GM12878 (cell line): ENCODE measurements at regions not wholly inside any gene's neighbourhood (a gene's known extent, or its start where the extent isn't known, plus 50 kb on each side); places are given as distances from the start of the nearest gene placed in this dataset.

ENCODE experiments used
- ATAC-seq: fragments of 200-7000 bp; cut with Tn5 transposase; 3 replicates; pipeline ENCODE4 v1.9.1; 2020; ENCODE audit warnings: mild to moderate bottlenecking, moderate library complexity
- BruUV-seq: library from RNA; stranded (reverse); fragments of 400-500 nt; replicated peaks from 2 replicates; lab custom pipeline; 2021; lab: Mats Ljungman, UMichigan
- CTCF ChIA-PET: fragments of 300-600 bp; sonication (Branson Sonifier 250); formaldehyde crosslinking; extraction: SDS; loops from one replicate; lab custom pipeline; 2021; ENCODE audit warnings: inconsistent platforms; lab: Yijun Ruan, JAX
- POLR2A ChIA-PET: fragments of 350-600 bp; formaldehyde crosslinking; extraction: SDS; loops from one replicate; lab custom pipeline; 2021; ENCODE audit warnings: inconsistent platforms; lab: Charles Lee
- RAD21 ChIA-PET: fragments of 300-600 bp; sonication (Branson Sonifier 250); formaldehyde crosslinking; loops from one replicate; lab custom pipeline; 2023; ENCODE audit warnings: antibody characterized with exemption; ENCODE audit not compliant: unreplicated experiment; lab: Charles Lee
- SMC1A ChIA-PET: fragments of 300-600 bp; sonication (Branson Sonifier 250); formaldehyde crosslinking; loops from one replicate; lab custom pipeline; 2023; ENCODE audit not compliant: unreplicated experiment, uncharacterized antibody; lab: Charles Lee
- DNase-seq: peaks from one replicate; pipeline ENCODE4 v3.0.0-alpha.2; 2011; ENCODE audit warnings: low read depth, low spot score
- FAIRE-seq: peaks from 3 replicates; lab custom pipeline; 2011; peaks lifted over from hg19 to GRCh38; lab: Jason Lieb, UNC
- H2AFZ ChIP-seq: 2 replicates; pipeline ENCODE4 v1.6.0; 2011; ENCODE audit warnings: low read depth, low read length, control low read depth; ENCODE audit not compliant: control insufficient read depth
- H3K27ac ChIP-seq: 2 replicates; pipeline ENCODE4 v1.5.1; 2011; ENCODE audit warnings: control low read depth; ENCODE audit not compliant: control insufficient read depth, insufficient read depth
- H3K27me3 ChIP-seq, 2 experiments: replicated peaks in 1 of 2; 2 replicates each; pipeline versions ENCODE4 v1.6.0 to v1.6.1; 2011; ENCODE audit warnings: low read length in 1 of 2; ENCODE audit not compliant: control insufficient read depth in 2 of 2, insufficient read depth in 2 of 2
- H3K36me3 ChIP-seq, 2 experiments: 2 replicates each; pipeline ENCODE4 v1.5.1; 2011; ENCODE audit warnings: low read length in 1 of 2; ENCODE audit not compliant: control insufficient read depth in 2 of 2, insufficient read depth in 2 of 2
- H3K4me1 ChIP-seq: 2 replicates; pipeline ENCODE4 v1.6.1; 2011; ENCODE audit warnings: mild to moderate bottlenecking, low read length, moderate library complexity, mixed read lengths; ENCODE audit not compliant: control insufficient read depth, insufficient read depth
- H3K4me2 ChIP-seq: 2 replicates; pipeline ENCODE4 v1.6.0; 2011; ENCODE audit warnings: control low read depth; ENCODE audit not compliant: control insufficient read depth, insufficient read depth
- H3K4me3 ChIP-seq: fragments of 200-600 bp; sonication (generic); 2 replicates; pipeline ENCODE4 v1.5.1; 2016
- H3K79me2 ChIP-seq: 2 replicates; pipeline ENCODE4 v1.6.0; 2011; ENCODE audit warnings: low read length; ENCODE audit not compliant: control insufficient read depth, insufficient read depth
- H3K9ac ChIP-seq: 2 replicates; pipeline ENCODE4 v1.8.0; 2011; ENCODE audit warnings: low read length, control low read depth, mixed read lengths; ENCODE audit not compliant: control insufficient read depth, insufficient read depth
- H3K9me3 ChIP-seq: replicated peaks from 3 replicates; pipeline ENCODE4 v1.5.1; 2011; ENCODE audit warnings: mild to moderate bottlenecking, low read length; ENCODE audit not compliant: control insufficient read depth, insufficient read depth
- H4K20me1 ChIP-seq: 2 replicates; pipeline ENCODE4 v1.6.0; 2011; ENCODE audit not compliant: control insufficient read depth, insufficient read depth
- DPF2 ChIP-seq: fragments of 450-650 bp; IDR thresholded peaks from 2 replicates; pipeline ENCODE4 v1.6.1; 2017; ENCODE audit warnings: mild to moderate bottlenecking
- HCFC1 ChIP-seq: fragments of 150-350 bp; IDR thresholded peaks from 2 replicates; pipeline ENCODE4 v1.6.1; 2014; ENCODE audit warnings: low read length
- HSF1 ChIP-seq: fragments of 150-350 bp; IDR thresholded peaks from 2 replicates; pipeline ENCODE4 v1.6.1; 2014; ENCODE audit warnings: mild to moderate bottlenecking, low read depth, low read length
- JUNB ChIP-seq: IDR thresholded peaks from 2 replicates; pipeline ENCODE4 v1.6.1; 2016; ENCODE audit warnings: antibody characterized with exemption, mild to moderate bottlenecking
- MYC ChIP-seq: IDR thresholded peaks from 2 replicates; pipeline ENCODE4 v1.6.1; 2011; ENCODE audit warnings: mild to moderate bottlenecking, low read length, moderate library complexity, inconsistent platforms; ENCODE audit not compliant: insufficient read depth, insufficient replicate concordance, insufficient read length, severe bottlenecking
- POLR2AphosphoS5 ChIP-seq: IDR thresholded peaks from 2 replicates; pipeline ENCODE4 v1.6.1; 2011; ENCODE audit warnings: mild to moderate bottlenecking, low read length, inconsistent platforms
- RB1 ChIP-seq: fragments of 450-650 bp; formaldehyde crosslinking; IDR thresholded peaks from 2 replicates; pipeline ENCODE4 v1.6.1; 2017; ENCODE audit warnings: mild to moderate bottlenecking, borderline replicate concordance
- ZNF207 ChIP-seq: fragments of 450-650 bp; IDR thresholded peaks from 2 replicates; pipeline ENCODE4 v1.6.1; 2014; ENCODE audit warnings: antibody characterized with exemption, mild to moderate bottlenecking, borderline replicate concordance
- WGBS: methylation state at CpG from one replicate; pipeline ENCODE4 v1.1.6; 2016; ENCODE audit warnings: low lambda C conversion rate; ENCODE audit not compliant: insufficient replicate concordance, insufficient coverage; ENCODE audit errors: missing lambda C conversion rate; 5-methylcytosine and 5-hydroxymethylcytosine counted together
- in situ Hi-C: fragments of 300-500 bp; cut with MboI; formaldehyde crosslinking; loops from 9 replicates; pipeline ENCODE4 v1.14.3; 2018; ENCODE audit warnings: mixed read lengths
- intact Hi-C: fragments of 100-400 bp; cut with micrococcal nuclease; formaldehyde crosslinking; loops from one replicate; pipeline ENCODE4 v1.14.2; 2022; ENCODE audit not compliant: unreplicated experiment
- TF ChIP-seq, protein P1 (sequence below): fragments of 450-650 bp; IDR thresholded peaks from 2 replicates; pipeline ENCODE4 v1.6.1; 2016; ENCODE audit warnings: mild to moderate bottlenecking
- TF ChIP-seq, protein P2 (sequence below): IDR thresholded peaks from 2 replicates; pipeline ENCODE4 v1.6.1; 2012; ENCODE audit warnings: improper control_type of control experiment, low read depth, low read length; ENCODE audit not compliant: insufficient replicate concordance
- TF ChIP-seq, protein P3 (sequence below): fragments of 450-650 bp; IDR thresholded peaks from 2 replicates; pipeline ENCODE4 v1.6.1; 2017; ENCODE audit warnings: antibody characterized with exemption, mild to moderate bottlenecking, moderate library complexity

- intact Hi-C loops (loop anchor here (10.0 kb wide), 2 partner anchors 230 to 460 kb away; no protein-coding TSS in a partner anchor), in situ Hi-C loops (no loop called here)
- ChIA-PET CTCF (interaction anchor here (1.0 to 3.5 kb wide), 3 partner anchors 233 to 464 kb away, joined by 3 to 10 read pairs (median 3); no protein-coding TSS in a partner anchor), SMC1A (interaction anchor here (1.1 to 2.6 kb wide), 11 partner anchors 11 to 371 kb away, joined by 3 to 11 read pairs (median 4); no protein-coding TSS in a partner anchor), POLR2A (no interaction called here), RAD21 (no interaction called here)
- no TSS peak for BruUV-seq
- ATAC-seq (no peak), DNase-seq (no peak), FAIRE-seq (no peak)
- Histone ChIP-seq H2AFZ (no peak overlapping the region), H3K27ac (no peak overlapping the region), H3K79me2 (no peaks in the 10 kb centered on the region), H4K20me1 (no peaks in the 10 kb centered on the region), H3K9ac (no peak overlapping the region), H3K4me2 (no peak overlapping the region), H3K27me3 (no peaks in the 10 kb centered on the region), H3K9me3 (no peaks in the 10 kb centered on the region), H3K4me3 (no peak overlapping the region), H3K36me3 (no peaks in the 10 kb centered on the region), H3K4me1 (no peaks in the 10 kb centered on the region)
- WGBS, result 0% methylated on average over 3 of the region's 3 CpGs
- TF ChIP-seq, protein P1, sequence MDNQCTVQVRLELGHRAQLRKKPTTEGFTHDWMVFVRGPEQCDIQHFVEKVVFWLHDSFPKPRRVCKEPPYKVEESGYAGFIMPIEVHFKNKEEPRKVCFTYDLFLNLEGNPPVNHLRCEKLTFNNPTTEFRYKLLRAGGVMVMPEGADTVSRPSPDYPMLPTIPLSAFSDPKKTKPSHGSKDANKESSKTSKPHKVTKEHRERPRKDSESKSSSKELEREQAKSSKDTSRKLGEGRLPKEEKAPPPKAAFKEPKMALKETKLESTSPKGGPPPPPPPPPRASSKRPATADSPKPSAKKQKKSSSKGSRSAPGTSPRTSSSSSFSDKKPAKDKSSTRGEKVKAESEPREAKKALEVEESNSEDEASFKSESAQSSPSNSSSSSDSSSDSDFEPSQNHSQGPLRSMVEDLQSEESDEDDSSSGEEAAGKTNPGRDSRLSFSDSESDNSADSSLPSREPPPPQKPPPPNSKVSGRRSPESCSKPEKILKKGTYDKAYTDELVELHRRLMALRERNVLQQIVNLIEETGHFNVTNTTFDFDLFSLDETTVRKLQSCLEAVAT, result no peak
- no peak for TF ChIP-seq MYC
- no peak for TF ChIP-seq JUNB
- TF ChIP-seq RB1, result no peak
- TF ChIP-seq DPF2, result no peak
- no peak for TF ChIP-seq POLR2AphosphoS5
- TF ChIP-seq HSF1, result no peak
- no peak for TF ChIP-seq HCFC1
- TF ChIP-seq ZNF207, result no peak
- TF ChIP-seq, protein P2, sequence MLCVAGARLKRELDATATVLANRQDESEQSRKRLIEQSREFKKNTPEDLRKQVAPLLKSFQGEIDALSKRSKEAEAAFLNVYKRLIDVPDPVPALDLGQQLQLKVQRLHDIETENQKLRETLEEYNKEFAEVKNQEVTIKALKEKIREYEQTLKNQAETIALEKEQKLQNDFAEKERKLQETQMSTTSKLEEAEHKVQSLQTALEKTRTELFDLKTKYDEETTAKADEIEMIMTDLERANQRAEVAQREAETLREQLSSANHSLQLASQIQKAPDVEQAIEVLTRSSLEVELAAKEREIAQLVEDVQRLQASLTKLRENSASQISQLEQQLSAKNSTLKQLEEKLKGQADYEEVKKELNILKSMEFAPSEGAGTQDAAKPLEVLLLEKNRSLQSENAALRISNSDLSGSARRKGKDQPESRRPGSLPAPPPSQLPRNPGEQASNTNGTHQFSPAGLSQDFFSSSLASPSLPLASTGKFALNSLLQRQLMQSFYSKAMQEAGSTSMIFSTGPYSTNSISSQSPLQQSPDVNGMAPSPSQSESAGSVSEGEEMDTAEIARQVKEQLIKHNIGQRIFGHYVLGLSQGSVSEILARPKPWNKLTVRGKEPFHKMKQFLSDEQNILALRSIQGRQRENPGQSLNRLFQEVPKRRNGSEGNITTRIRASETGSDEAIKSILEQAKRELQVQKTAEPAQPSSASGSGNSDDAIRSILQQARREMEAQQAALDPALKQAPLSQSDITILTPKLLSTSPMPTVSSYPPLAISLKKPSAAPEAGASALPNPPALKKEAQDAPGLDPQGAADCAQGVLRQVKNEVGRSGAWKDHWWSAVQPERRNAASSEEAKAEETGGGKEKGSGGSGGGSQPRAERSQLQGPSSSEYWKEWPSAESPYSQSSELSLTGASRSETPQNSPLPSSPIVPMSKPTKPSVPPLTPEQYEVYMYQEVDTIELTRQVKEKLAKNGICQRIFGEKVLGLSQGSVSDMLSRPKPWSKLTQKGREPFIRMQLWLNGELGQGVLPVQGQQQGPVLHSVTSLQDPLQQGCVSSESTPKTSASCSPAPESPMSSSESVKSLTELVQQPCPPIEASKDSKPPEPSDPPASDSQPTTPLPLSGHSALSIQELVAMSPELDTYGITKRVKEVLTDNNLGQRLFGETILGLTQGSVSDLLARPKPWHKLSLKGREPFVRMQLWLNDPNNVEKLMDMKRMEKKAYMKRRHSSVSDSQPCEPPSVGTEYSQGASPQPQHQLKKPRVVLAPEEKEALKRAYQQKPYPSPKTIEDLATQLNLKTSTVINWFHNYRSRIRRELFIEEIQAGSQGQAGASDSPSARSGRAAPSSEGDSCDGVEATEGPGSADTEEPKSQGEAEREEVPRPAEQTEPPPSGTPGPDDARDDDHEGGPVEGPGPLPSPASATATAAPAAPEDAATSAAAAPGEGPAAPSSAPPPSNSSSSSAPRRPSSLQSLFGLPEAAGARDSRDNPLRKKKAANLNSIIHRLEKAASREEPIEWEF, result no peak
- TF ChIP-seq, protein P3, sequence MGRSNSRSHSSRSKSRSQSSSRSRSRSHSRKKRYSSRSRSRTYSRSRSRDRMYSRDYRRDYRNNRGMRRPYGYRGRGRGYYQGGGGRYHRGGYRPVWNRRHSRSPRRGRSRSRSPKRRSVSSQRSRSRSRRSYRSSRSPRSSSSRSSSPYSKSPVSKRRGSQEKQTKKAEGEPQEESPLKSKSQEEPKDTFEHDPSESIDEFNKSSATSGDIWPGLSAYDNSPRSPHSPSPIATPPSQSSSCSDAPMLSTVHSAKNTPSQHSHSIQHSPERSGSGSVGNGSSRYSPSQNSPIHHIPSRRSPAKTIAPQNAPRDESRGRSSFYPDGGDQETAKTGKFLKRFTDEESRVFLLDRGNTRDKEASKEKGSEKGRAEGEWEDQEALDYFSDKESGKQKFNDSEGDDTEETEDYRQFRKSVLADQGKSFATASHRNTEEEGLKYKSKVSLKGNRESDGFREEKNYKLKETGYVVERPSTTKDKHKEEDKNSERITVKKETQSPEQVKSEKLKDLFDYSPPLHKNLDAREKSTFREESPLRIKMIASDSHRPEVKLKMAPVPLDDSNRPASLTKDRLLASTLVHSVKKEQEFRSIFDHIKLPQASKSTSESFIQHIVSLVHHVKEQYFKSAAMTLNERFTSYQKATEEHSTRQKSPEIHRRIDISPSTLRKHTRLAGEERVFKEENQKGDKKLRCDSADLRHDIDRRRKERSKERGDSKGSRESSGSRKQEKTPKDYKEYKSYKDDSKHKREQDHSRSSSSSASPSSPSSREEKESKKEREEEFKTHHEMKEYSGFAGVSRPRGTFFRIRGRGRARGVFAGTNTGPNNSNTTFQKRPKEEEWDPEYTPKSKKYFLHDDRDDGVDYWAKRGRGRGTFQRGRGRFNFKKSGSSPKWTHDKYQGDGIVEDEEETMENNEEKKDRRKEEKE, result no peak
Measured at GRCh38 chr2:199025146-199025545, 432.6 kb downstream of the SATB2 start.
